ENCODE measurements at regions not wholly inside any gene's neighbourhood (a gene's known extent, or its start where the extent isn't known, plus 50 kb on each side); places are given as distances from the start of the nearest gene placed in this dataset.

DNA sequence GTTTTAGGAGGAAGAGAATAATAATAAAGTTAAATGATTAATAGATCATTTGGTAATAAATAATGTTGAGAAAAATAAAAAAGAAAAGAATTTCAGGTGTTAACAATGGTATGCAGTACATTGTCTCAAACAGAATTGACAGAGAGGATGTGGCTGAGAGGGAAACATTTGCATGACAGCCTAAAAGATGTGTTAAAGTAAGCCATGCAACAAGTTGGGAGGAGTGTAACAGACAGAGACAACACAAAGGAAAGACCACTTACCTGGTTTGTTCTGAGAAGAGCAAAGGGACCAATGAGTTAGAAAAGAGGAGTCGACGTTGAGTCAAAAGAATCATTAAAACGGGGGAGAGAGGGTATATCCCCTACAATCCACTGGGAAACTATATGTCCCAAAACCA lies 814.0 kb downstream of the KCNT2 start:
- TF ChIP-seq, protein P1, sequence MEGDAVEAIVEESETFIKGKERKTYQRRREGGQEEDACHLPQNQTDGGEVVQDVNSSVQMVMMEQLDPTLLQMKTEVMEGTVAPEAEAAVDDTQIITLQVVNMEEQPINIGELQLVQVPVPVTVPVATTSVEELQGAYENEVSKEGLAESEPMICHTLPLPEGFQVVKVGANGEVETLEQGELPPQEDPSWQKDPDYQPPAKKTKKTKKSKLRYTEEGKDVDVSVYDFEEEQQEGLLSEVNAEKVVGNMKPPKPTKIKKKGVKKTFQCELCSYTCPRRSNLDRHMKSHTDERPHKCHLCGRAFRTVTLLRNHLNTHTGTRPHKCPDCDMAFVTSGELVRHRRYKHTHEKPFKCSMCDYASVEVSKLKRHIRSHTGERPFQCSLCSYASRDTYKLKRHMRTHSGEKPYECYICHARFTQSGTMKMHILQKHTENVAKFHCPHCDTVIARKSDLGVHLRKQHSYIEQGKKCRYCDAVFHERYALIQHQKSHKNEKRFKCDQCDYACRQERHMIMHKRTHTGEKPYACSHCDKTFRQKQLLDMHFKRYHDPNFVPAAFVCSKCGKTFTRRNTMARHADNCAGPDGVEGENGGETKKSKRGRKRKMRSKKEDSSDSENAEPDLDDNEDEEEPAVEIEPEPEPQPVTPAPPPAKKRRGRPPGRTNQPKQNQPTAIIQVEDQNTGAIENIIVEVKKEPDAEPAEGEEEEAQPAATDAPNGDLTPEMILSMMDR (IDR thresholded peaks at IDR 0.05), result no peak
- no peak for TF ChIP-seq ZFX (IDR thresholded peaks at IDR 0.05; ENCODE audit: borderline replicate concordance)

Data from 22Rv1 (cell line).